Kidney capillary endothelial cell (primary cell): ENCODE measurements at regions not wholly inside any gene's neighbourhood (a gene's known extent, or its start where the extent isn't known, plus 50 kb on each side); places are given as distances from the start of the nearest gene placed in this dataset.

ENCODE experiments used
- DNase-seq: peaks from one replicate; pipeline ENCODE4 v3.0.0-alpha.2; 2018; ENCODE audit warnings: low spot score

DNA sequence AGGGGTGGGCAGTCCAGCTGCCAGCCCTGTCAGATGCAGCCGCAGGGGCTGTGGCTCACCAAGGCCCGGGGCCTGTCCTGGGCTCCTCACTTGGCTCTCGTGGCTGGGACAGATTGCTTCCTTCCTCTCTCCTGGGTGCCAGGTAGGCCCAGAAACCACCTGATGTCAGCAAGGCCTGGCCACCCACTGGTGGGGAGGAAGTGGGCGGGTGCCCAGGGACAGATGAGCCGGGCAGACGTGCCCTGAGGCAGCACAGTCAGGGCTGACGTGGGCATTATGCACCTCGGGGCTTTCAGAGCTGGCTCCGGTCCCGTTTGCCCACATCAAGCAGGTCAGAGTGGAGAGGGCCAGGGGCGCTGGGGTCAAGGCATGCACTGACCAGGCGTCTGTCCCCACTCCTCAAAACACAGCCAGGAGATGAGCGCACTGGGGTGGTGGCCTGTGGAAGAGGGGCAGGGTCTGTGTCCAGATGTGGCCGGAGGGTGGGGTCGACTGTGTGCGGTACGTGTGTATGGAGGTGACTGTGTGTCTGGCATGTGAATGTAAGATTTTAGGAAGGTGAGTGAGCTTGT, 133.2 kb upstream of the PTPN1 start:
- no peak for DNase-seq

DNA sequence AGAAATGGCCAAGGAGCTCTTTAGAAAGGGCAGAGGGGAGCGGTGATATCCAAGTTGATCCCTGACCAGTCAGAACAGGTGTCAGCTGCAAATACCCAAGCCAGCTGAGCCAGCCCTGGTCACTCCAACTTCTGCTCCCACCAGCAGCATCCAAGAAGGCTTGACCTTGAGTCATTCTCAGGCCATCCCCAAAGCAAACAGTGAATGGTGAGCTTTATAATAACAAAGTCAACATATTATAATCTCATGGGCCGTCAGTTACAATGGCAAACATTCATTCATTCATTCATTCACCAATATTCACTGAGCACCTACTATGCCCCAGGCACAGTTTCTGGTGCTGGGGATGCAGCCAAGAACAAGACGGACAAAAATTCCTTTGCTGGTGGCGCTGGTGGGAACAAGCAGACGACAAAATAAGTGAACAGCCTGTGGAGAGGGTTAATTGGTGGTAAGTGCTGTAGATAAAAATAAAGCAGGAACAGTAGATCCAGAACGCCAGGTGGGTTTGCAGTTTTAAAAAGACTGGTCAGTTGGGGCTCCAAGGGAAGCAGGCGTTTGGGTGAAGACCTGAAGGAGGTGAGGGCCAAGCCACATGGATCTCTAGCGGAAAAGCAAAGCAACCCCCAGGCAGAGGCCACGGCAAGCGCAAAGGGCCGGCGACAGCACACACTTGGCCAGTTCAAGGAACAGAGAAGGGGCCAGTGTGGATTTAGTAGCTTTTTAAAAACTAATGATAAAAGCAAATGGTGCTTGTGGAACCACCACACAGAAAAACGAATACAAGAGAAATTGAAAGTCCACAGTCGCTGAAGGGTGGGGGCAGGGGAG, 131.8 kb upstream of the PTPN1 start:
- no peak for DNase-seq

DNA sequence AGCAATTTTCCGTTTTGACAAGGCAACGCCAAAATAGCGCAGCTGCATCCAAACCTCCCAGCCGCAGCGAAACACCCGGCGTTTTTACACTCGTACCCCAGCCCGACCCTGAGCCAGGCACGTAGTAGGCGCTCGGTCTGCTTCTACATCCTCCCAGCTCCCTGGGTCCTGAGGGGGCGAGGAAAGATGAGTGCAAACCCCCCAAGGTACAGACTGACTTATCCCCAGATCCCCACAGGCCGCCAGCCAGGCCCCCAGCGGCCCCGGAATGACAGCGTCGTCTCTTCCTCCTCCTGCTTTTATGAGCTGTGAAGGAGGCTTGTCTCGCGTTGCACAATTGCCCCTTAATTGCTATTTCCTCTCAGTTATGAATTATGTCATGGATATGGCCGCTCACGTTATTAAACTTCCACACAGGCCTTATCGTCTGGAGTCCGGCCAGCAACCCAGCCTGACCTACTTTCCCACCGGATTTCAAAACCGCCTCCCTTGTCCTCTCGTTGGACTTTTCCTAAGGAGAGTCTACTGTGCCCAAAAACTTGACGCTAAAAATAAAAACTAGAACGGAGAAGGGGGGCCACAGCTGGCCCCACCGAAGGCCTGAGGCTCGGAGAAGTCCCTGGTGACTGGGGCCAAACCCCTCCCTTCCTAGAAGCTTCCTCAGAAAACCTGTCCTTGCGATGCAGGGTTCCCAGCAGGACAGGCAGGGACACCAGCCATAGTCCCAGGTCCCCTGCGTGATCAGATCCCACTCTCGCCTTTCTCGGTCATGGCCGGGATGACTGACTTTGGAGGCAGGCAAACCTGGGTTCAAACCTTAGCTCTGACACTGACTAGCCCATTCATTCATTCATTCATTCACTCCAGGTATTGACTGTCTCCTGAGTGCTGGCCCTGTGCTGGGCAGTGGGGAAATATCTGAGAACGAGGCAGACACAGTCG, 130.9 kb upstream of the PTPN1 start:
- DNase-seq, result no peak

DNA sequence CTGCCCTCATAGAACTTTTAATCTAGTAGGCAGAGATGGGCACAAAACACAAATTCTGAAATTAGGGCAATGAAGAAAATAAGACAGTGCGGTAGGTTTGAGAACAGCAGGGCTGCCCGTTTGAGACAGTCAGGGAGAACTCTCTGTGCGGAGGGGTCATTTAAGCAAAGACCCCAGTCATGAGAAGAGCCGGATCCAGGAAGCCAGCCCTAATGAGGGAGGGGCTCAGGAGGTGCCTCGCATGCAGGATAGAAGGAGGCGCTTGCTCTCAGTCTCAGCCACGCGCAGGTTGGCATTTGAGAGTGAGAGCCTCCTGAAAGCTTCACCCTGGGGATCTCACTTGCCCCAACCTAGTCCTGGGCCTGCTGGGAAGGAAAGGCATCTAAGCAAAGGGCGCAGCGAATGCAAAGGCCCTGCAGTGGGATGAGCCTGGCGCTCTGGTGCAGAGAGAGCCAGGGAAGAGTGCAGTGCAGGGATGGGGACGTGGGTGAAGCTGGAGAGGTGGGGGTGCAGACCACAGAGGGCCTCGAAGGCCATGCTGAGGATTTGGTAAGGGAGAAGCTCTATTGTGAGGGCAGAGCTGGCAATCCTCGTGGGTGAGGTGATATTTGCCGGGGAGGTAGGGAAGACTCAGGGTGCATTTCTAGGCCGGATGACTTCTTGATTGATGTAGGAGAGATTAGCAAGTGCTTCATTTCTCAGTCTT, 130.0 kb upstream of the PTPN1 start:
- DNase-seq, result no peak

DNA sequence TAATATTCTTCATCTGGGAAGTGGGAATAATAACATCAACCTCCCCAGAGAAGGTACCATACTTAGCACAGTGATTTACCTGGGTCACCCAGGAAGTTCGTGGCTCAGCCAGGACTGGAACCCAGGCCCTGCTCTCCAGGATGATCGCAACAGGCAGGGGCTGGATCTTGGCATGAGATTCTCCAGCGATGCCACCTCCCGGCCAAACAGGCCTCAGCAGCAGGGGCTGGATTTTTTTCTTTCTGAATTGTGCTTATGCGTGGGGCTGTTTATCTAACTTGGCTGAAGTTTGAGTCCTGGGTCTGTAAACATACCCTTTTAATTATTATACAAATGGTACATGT, 129.5 kb upstream of the PTPN1 start:
- no peak for DNase-seq

DNA sequence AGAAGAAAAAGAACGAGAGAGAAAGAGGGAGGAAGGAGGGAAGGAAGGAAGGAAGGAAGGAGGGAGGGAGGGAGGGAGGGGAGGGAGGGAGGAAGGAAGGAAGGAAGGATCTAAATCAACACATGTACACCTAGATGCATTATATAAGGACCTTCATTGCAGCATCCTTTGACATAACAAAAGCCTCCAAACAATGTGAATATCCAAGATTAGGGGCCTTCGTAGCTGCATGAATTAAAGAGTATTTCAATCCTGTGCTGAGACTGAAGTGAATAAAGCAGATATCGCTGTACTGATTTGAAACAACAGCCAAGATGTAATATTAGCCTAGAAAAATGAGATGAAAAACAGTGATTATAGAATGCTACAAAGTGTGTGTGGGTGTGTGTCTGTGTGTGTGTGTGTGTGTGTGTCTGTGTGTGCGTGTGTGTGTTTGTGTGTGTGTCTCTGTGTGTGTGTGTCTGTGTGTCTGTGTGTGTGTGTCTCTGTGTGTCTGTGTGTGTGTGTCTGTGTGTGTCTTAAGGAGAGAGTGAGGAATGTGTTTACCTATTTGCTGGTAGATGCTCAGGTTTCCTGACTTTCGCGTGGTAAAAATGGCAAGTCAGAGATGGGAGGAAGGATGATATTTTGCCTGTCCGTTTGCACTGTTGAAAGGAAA, 129.0 kb upstream of the PTPN1 start:
- DNase-seq, result no peak

DNA sequence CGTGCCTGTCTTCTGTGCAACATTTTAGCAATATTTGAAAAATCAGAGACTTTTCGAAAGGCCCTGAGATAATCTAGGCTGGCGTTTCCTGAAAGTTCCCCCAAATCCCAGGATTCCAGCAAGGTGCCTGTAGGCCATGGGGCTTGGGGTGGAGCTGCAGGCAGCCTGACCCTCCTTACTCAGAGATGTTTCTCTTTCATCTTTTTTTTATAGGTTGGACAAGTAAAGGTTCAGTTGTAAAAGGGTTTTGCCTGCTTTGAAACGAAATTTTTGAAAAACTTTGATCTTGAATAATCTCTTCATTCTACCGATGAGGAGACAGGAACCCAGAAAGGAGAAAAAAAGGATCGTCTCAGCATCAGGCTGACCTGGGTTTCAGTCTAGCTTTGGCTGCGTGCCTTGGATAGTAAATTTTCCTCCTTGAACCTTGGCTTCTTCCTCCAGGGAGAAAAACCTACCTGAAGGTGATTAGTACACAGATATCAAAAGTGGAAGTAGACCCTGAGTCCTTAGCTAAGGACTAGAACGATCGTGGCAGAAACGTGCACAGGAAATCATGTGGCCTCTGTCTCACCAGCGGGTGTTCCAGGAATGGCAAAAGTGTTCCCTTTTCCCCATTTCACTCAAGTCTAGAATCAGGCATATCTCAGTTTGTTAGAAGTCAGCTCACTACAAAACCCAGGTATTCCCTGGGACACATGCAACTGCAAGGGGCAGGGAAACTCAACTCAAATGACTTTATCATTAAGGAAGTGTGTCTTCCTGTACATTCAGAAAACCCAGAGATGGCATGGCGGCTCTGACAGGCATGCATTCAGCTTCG, 128.2 kb upstream of the PTPN1 start:
- no peak for DNase-seq

DNA sequence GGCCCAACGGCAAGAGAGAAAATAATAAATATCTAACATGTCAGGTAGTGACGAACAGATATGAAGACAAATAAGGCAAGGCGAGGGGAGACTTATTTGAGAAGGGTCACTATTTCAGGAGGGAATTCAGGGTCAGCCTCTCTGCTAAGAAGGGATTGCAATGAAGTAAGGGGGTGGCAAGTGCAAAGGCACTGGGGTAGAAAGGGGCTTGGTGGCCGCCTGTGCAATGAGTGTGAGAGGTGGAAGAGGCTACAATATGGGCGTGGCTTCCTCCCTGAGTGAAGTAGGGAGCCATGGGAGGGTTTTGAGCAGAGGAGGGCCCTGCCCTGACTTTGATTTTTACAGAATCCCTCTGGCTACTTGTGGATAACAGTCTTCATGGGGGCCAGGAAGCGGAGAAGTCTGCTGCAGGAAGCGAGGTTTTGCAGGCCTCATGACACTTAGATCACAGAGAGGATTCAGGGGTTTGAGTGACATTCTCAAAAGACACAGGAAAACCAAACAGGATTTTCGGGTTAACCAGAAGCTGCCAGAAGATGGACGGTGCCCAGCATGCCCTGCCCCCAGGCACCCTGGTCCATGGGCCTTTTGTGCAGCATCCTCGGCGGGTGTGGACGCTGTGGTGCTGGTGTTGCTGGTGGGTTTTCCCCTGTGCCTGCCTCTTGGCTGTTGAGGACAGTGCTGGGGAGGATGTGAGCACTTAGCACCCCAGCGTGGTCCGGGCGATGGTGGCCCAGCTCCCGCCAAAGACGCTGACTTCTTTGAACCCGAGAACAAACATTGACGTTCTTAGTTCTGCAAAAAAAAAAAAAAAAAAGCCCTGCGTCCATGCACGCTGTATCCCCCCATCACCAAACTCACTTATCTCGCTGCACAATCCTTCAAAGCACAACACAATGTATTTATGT, 124.2 kb upstream of the PTPN1 start:
- no peak for DNase-seq

DNA sequence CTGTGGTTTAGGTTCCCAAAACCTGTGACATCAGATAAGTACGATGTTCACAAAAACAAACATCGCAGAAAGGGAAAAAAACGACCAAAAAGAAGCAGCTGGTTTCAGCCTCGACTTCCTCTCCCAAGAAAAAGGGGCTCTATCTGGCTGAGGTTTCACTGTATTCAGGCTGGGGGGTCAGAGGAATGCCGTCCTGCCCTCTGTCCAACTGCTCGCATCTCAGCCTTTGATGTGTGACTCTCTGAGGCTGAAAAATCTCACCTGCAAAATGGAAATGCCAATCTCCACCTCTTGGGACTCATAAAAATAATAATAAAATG, 123.6 kb upstream of the PTPN1 start:
- DNase-seq, result no peak

DNA sequence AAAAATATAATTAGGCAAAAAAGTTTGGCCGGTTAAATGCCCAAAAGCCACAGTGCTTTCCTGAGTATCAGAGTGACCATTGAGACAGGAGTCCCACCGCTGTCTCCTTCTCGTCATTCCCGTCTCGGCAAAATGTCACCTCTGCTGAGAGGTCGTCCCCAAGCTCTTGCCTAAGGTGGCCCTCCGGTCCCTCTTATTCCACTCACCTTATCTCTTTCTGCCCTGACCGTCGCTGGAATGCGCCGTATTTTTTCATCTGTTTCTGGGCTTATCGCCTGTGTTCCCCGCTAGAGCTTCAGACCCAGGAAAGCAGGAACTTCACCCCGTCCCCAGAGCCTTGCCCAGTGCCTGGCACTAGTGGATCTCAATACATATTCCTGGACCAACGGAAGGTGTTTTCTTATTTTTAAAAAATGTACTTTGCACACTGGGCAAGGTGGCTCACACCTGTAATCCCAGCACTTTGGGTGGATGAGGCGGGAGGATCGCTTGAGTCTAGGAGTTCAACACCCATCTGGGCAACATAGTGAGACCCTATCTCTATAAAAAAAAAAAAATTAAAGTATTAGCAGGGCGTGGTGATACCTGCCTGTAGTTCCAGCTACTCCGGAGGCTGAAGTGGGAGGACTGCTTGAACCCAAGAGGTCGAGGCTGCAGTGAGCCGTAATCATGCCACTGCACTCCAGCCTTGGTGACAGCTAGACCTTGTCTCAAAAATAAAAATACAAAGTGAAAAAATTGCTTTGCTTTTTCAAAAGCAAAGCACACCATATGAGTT, 122.8 kb upstream of the PTPN1 start:
- no peak for DNase-seq

DNA sequence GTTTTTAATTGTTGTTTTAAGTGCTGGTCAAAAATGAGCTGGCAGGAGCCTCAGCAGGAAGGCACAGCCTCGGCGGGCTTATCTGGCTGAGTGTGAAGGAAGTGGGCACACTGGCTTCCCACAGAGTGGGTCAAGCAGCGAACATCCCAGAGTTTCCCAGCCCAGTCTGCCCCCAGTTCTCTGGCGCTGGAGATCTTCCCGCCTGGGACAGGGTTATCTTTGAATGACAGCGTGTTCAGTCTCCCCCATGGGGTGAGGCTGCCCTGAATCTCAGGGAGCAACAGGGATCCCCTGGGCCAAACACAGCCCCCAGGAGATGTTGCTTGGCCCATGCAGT, 122.2 kb upstream of the PTPN1 start:
- DNase-seq, result no peak

DNA sequence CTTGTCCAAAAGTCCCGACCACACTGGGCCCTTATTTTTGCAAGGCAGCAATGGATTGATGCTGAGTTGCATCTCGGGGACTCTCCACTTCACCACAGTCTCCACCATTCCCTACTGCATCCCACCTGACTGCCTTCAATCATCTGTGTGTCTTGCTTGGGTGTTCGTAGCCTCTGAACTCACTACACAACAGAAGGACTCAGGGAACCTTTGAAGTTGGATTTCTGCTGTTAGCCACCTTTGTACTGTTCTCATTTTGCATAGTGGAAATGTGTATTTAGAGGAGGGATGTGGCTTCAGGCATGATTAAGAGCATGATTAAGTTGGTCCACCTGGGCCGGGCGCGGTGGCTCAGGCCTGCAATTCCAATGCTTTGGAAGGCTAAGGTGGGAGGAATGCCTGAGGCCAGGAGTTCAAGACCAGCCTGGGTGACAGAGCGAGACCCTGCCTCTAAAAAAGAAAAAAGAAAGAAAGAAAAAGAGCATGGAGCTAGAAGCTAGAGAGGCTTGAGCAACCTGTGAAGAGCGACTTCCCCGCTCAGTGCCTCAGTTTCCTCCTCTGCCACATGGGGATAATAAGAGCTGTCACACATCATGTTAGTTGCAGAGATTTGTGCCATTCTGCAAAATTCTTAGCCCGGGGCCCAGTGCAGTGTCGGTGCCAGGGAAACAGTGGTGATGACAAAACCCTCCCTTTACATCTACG, 121.3 kb upstream of the PTPN1 start:
- DNase-seq, result no peak

DNA sequence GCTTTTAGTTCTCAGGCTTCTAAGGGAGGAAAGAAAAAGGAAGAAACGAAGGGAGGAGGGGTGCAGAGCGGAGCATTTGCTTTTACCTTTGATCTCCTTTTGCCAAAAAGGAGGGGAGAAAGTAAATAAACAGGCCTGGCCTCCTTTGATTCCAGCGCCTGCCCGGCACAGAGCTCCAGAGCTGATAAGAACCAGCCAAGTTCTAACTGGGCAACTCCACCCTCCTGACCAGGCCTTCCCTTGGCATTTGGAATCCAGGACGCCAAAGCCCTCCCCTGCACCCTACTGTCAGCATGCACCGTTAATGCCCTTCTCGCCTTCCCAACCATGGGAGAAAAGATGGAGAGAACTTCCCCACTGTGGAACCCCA, 120.8 kb upstream of the PTPN1 start:
- no peak for DNase-seq

DNA sequence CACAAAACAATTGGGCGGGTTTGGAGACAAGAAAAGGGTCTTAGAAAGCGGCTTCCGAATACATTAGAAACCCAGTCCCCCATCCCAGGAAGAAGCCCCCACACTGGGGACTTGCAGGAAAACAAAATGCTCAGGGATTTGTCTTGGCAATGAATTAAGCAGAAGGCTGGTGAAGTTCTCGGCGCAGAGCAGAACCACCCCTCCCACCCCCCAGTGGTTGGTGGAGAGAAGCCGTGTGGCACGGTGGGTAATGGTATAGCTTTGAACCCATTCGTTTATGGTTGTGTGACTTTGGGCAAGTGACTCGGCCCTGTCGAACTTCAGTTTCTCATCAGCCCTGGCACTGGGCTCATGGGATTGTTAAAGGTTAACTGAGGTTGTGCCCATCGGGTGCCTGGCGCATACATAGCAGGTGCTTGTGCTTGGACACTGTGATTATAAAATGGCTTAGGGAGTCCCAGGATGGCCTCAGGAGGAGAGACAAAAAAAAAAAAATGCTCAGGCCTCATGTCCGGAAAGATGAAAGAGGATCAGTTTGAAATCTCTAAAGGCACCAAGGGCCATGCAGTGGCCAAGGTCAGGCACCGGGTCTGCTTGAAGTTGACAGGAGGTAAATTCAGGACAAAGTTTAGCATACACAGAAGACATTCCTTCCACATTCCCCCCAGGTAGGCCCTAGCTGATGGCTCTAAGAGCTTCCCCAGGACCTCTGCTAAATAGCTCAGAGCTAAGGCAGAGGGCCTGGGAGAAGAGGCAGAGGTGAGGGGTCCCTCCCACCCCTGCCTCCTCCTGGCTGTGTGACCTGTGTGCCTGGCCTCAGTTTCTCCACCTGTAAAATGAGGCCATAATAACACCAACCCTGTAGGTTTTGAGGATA, 120.1 kb upstream of the PTPN1 start:
- DNase-seq, result no peak

DNA sequence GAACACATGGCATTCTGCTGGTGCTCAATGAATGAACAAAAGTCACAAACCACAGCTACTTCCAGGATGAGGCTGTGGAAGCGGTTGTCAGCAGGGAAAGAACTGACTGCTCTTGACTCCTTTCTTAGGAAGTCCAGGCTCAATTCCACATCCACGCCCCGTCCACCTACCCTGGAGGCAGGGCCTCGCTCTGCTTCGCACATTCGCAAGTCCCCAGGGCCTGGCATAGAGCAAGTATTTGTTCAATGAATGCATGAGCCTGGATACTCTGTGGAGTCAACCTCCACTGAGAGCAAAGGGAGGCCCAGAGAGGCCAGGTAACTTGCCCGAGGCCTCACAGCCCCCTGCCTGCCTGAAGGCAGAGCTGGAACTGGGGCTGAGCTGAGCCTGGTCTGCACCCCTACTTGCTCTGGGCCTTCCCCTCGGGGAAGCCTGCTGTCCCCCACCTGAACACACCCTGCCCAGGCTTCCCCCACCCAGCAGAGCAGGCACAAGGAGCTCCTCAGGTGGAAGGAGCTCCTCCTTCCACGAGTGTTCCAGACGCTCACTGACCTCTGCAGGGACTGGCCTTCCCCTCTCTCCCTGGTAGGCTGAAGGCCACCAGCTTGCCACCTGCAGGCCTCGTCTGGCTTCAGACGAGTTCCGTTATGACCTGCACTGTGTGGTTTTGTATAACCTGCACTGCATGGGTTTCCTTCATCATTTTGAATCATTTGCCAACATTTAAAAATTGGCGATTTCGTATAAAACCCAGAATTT, 119.3 kb upstream of the PTPN1 start:
- DNase-seq, result no peak

DNA sequence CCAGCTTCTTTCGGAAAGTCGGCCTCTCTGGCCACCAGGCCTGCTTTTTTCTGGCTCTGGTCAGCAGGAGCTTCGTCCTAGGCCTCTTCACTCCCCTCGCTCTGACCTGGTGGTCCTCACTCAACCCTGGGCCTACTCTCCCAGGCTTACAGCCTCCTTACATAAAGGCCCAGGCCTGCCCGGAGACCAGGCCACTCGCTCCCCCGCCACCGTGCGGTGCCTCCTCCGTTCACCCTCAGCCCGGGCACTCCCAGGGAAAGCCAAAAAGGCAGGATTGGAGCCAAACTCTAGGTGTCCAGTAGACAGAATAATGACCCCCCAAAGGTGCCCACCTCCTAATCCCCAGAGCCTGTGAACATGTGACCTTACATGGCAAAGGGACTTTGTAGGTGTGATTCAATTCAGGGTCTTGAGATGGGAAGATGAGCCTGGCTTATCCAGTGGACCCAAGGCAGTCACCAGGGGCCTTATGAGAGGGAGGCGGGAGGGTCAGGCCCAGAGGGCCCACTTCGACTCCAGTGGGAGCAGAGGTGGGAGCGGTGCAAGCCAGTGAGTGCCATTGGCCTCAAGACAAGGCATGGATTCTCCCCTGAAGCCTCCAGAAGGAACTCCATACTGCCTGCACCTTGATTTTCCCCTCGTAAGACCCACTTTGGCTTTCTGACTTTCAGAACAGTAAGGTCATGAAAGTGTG, 118.6 kb upstream of the PTPN1 start:
- no peak for DNase-seq
